Progenitor cell of endocrine pancreas (in vitro differentiated cells): ENCODE measurements at regions not wholly inside any gene's neighbourhood (a gene's known extent, or its start where the extent isn't known, plus 50 kb on each side); places are given as distances from the start of the nearest gene placed in this dataset.

Source experiments
- DNase-seq: peaks from one replicate; pipeline ENCODE4 v3.0.0; 2021; ENCODE audit warnings: low spot score; ENCODE audit not compliant: unreplicated experiment
- H3K27ac Mint-ChIP-seq: 2 replicates; pipeline ENCODE4 v1.8.0; 2021; ENCODE audit warnings: mild to moderate bottlenecking, moderate library complexity, mixed read lengths
- H3K27me3 Mint-ChIP-seq: 2 replicates; pipeline ENCODE4 v1.8.0; 2021; ENCODE audit warnings: mixed read lengths
- H3K36me3 Mint-ChIP-seq: 2 replicates; pipeline ENCODE4 v1.8.0; 2022; ENCODE audit warnings: mixed read lengths; ENCODE audit not compliant: insufficient read depth
- H3K4me1 Mint-ChIP-seq: 2 replicates; pipeline ENCODE4 v1.8.0; 2021; ENCODE audit warnings: low read depth, mixed read lengths
- H3K4me3 Mint-ChIP-seq: 2 replicates; pipeline ENCODE4 v1.8.0; 2021; ENCODE audit warnings: low read depth, mild to moderate bottlenecking, moderate library complexity, mixed read lengths
- H3K9me3 Mint-ChIP-seq: 2 replicates; pipeline ENCODE4 v1.8.0; 2021; ENCODE audit warnings: low read depth, mixed read lengths
- CTCF ChIP-seq: fragments of 200-600 bp; sonication (generic); IDR thresholded peaks from one replicate; pipeline ENCODE4 v1.5.0; 2021; ENCODE audit warnings: antibody characterized with exemption, mild to moderate bottlenecking; ENCODE audit not compliant: unreplicated experiment

GRCh38 chr18:76266236-76266991, 228.6 kb downstream of the ZNF516 start:
- no peak for DNase-seq
- H3K27me3 Mint-ChIP-seq, result peaks cover 18% of the 10 kb centered on the region
- no peak for TF ChIP-seq CTCF
- H3K4me3 Mint-ChIP-seq, result no peak overlapping the region
- H3K27ac Mint-ChIP-seq, result no peak overlapping the region
- no peaks in the 10 kb centered on the region for H3K36me3 Mint-ChIP-seq
- H3K4me1 Mint-ChIP-seq, result no peaks in the 10 kb centered on the region
- no peaks in the 10 kb centered on the region for H3K9me3 Mint-ChIP-seq

GRCh38 chr18:76265497-76266235, 229.4 kb downstream of the ZNF516 start:
- H3K9me3 Mint-ChIP-seq, result no peaks in the 10 kb centered on the region
- no peak for TF ChIP-seq CTCF
- H3K27me3 Mint-ChIP-seq, result peaks cover 22% of the 10 kb centered on the region
- no peak overlapping the region for H3K4me3 Mint-ChIP-seq
- no peak overlapping the region for H3K27ac Mint-ChIP-seq
- H3K4me1 Mint-ChIP-seq, result no peaks in the 10 kb centered on the region
- H3K36me3 Mint-ChIP-seq, result no peaks in the 10 kb centered on the region
- DNase-seq, result no peak

- Mint-ChIP-seq H3K4me3 (no peak overlapping the region), H3K27me3 (peaks cover 22% of the 10 kb centered on the region), H3K36me3 (no peaks in the 10 kb centered on the region), H3K4me1 (no peaks in the 10 kb centered on the region), H3K27ac (no peak overlapping the region), H3K9me3 (no peaks in the 10 kb centered on the region)
- no peak for DNase-seq
- TF ChIP-seq CTCF, result no peak
Observed at GRCh38 chr18:76264876-76265250, 230.2 kb downstream of the ZNF516 start.

- Mint-ChIP-seq H3K27ac (no peak overlapping the region), H3K4me3 (no peak overlapping the region), H3K27me3 (peaks cover 22% of the 10 kb centered on the region), H3K4me1 (no peaks in the 10 kb centered on the region), H3K9me3 (no peaks in the 10 kb centered on the region), H3K36me3 (no peaks in the 10 kb centered on the region)
- TF ChIP-seq CTCF, result no peak
- DNase-seq, result no peak
Observed at GRCh38 chr18:76264198-76264875, 230.7 kb downstream of the ZNF516 start.
